ENCODE measurements at regions not wholly inside any gene's neighbourhood (a gene's known extent, or its start where the extent isn't known, plus 50 kb on each side); places are given as distances from the start of the nearest gene placed in this dataset.

GRCh38 chr4:54509057-54509456 is 148.7 kb upstream of the KIT start:
- Histone ChIP-seq H4K20me1 (ENCODE audit: control insufficient read depth, insufficient read depth) (no peaks in the 10 kb centered on the region), H3K9ac (ENCODE audit: control insufficient read depth, insufficient read depth, low read length) (no peak overlapping the region), H3K4me2 (ENCODE audit: control insufficient read depth, insufficient read depth) (no peak overlapping the region), H3K9me3 (replicated peaks; ENCODE audit: control insufficient read depth, insufficient read depth, low read length) (no peaks in the 10 kb centered on the region), H2AFZ (ENCODE audit: control insufficient read depth, low read depth, low read length) (no peak overlapping the region), H3K4me3 (no peak overlapping the region), H3K79me2 (ENCODE audit: control insufficient read depth, insufficient read depth, low read length) (no peaks in the 10 kb centered on the region), H3K36me3 (ENCODE audit: control insufficient read depth in 2 of 2, insufficient read depth in 2 of 2, low read length in 1 of 2) (no peaks in the 10 kb centered on the region), H3K27me3 (replicated peaks in 1 of 2; ENCODE audit: control insufficient read depth in 2 of 2, insufficient read depth in 2 of 2, low read length in 1 of 2) (no peaks in the 10 kb centered on the region), H3K4me1 (ENCODE audit: control insufficient read depth, insufficient read depth, low read length) (no peaks in the 10 kb centered on the region), H3K27ac (ENCODE audit: control insufficient read depth, insufficient read depth) (no peak overlapping the region)
- DNase-seq (ENCODE audit: low read depth, low spot score) (no peak), ATAC-seq (no peak), FAIRE-seq (no peak)
- ChIA-PET CTCF (no interaction called here), RAD21 (ENCODE audit: unreplicated experiment) (no interaction called here), POLR2A (no interaction called here), SMC1A (ENCODE audit: uncharacterized antibody, unreplicated experiment) (no interaction called here)
- BruUV-seq (replicated peaks), result no TSS peak
- in situ Hi-C loops (cut with MboI), result no loop called here
- WGBS (ENCODE audit: insufficient coverage, insufficient replicate concordance, low lambda C conversion rate, missing lambda C conversion rate), result 24% methylated on average over 6 of the region's 6 CpGs
- intact Hi-C loops (cut with micrococcal nuclease; ENCODE audit: unreplicated experiment), result no loop called here
- no peak for TF ChIP-seq CEBPB (IDR thresholded peaks at IDR 0.05; ENCODE audit: borderline replicate concordance in 1 of 2, low read depth in 2 of 2, low read length in 2 of 2)
- TF ChIP-seq YY1 (IDR thresholded peaks at IDR 0.05; ENCODE audit: low read depth, low read length), result no peak
- TF ChIP-seq ZNF274 (IDR thresholded peaks at IDR 0.05; ENCODE audit: insufficient read depth, insufficient read length), result no peak
- no peak for TF ChIP-seq GABPA (IDR thresholded peaks at IDR 0.05; ENCODE audit: low read depth)
- TF ChIP-seq NR2F1 (conservative IDR thresholded peaks at IDR 0.05), result no peak
- no peak for TF ChIP-seq ZBED1 (IDR thresholded peaks at IDR 0.05; ENCODE audit: borderline replicate concordance)

GRCh38 chr4:54513204-54513603 is 144.6 kb upstream of the KIT start:
- ATAC-seq (no peak), FAIRE-seq (no peak), DNase-seq (ENCODE audit: low read depth, low spot score) (no peak)
- intact Hi-C loops (cut with micrococcal nuclease; ENCODE audit: unreplicated experiment), result no loop called here
- Histone ChIP-seq H3K79me2 (ENCODE audit: control insufficient read depth, insufficient read depth, low read length) (no peaks in the 10 kb centered on the region), H3K27ac (ENCODE audit: control insufficient read depth, insufficient read depth) (no peak overlapping the region), H3K4me1 (ENCODE audit: control insufficient read depth, insufficient read depth, low read length) (no peaks in the 10 kb centered on the region), H3K4me2 (ENCODE audit: control insufficient read depth, insufficient read depth) (no peak overlapping the region), H2AFZ (ENCODE audit: control insufficient read depth, low read depth, low read length) (no peak overlapping the region), H4K20me1 (ENCODE audit: control insufficient read depth, insufficient read depth) (no peaks in the 10 kb centered on the region), H3K27me3 (replicated peaks in 1 of 2; ENCODE audit: control insufficient read depth in 2 of 2, insufficient read depth in 2 of 2, low read length in 1 of 2) (no peaks in the 10 kb centered on the region), H3K36me3 (ENCODE audit: control insufficient read depth in 2 of 2, insufficient read depth in 2 of 2, low read length in 1 of 2) (no peaks in the 10 kb centered on the region), H3K9ac (ENCODE audit: control insufficient read depth, insufficient read depth, low read length) (no peak overlapping the region), H3K4me3 (no peak overlapping the region), H3K9me3 (replicated peaks; ENCODE audit: control insufficient read depth, insufficient read depth, low read length) (no peaks in the 10 kb centered on the region)
- WGBS (ENCODE audit: insufficient coverage, insufficient replicate concordance, low lambda C conversion rate, missing lambda C conversion rate), result 10% methylated on average over 6 of the region's 6 CpGs
- ChIA-PET SMC1A (ENCODE audit: uncharacterized antibody, unreplicated experiment) (interaction anchor here (1.0 kb wide), 1 partner anchor 13 kb away, joined by 4 read pairs; no protein-coding TSS in a partner anchor), CTCF (no interaction called here), POLR2A (no interaction called here), RAD21 (ENCODE audit: unreplicated experiment) (no interaction called here)
- in situ Hi-C loops (cut with MboI), result no loop called here
- TF ChIP-seq USF2 (IDR thresholded peaks at IDR 0.05; ENCODE audit: borderline replicate concordance, low read depth, low read length) (no peak), HCFC1 (IDR thresholded peaks at IDR 0.05; ENCODE audit: low read length) (no peak), TCF3 (IDR thresholded peaks at IDR 0.05; ENCODE audit: borderline replicate concordance, insufficient read depth, low read depth, low read length) (no peak), IKZF1 (conservative IDR thresholded peaks at IDR 0.05) (no peak), TAF1 (IDR thresholded peaks at IDR 0.05; ENCODE audit: borderline replicate concordance, low read depth, low read length) (no peak), CEBPB (IDR thresholded peaks at IDR 0.05; ENCODE audit: borderline replicate concordance in 1 of 2, low read depth in 2 of 2, low read length in 2 of 2) (no peak), CBFB (IDR thresholded peaks at IDR 0.05; ENCODE audit: low read depth) (no peak), STAT3 (IDR thresholded peaks at IDR 0.05; ENCODE audit: low read depth, low read length) (no peak), NBN (IDR thresholded peaks at IDR 0.05) (no peak), ATF3 (IDR thresholded peaks at IDR 0.05; ENCODE audit: borderline replicate concordance, extremely low read depth, low read depth, low read length) (no peak), SUPT20H (IDR thresholded peaks at IDR 0.05; ENCODE audit: borderline replicate concordance, control insufficient read depth, low read depth, low read length) (no peak)
- BruUV-seq (replicated peaks), result no TSS peak

All from GM12878 (cell line).